Coronary artery (tissue), 2 donors: ENCODE measurements at regions not wholly inside any gene's neighbourhood (a gene's known extent, or its start where the extent isn't known, plus 50 kb on each side); places are given as distances from the start of the nearest gene placed in this dataset.
"Not testable (repeated sequence)": the region's sequence is repeated elsewhere in the genome, so short reads cannot be mapped to it uniquely, and the experiment has no call there.

Experiments
- DNase-seq: peaks from one replicate; pipeline ENCODE4 v3.0.0-alpha.2; 2017; ENCODE audit warnings: low spot score
- H3K27ac ChIP-seq, 2 donors: fragments of 200-600 bp; sonication (generic); one replicate each; pipeline ENCODE4 v1.5.1; 2016 to 2019
- H3K4me3 ChIP-seq: fragments of 200-600 bp; sonication (generic); 2 replicates; pipeline ENCODE4 v1.5.1; 2016; ENCODE audit warnings: mild to moderate bottlenecking, moderate library complexity
- TF ChIP-seq, protein P1 (sequence below): fragments of 200-600 bp; sonication (generic); IDR thresholded peaks from one replicate; pipeline ENCODE4 v1.5.1; 2019; ENCODE audit warnings: antibody characterized with exemption

DNA sequence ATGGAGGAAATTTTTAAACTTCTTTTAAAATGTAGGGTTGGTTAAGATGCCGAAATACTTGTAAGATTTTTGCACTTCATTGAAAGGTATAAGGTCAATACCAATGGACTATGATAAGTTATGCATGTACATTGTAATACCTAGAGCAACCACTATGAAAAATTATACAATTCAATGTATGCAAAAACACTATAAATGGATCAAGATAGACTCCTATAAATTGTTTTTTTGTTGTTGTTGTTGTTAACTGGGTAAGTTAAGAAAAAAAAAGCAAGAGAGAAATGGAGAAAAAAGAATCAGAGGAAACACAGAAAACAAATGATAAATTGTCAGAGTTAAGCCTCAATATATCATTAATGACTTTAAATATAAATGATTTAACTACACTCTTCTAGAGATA lies 421.2 kb downstream of the TMEM182 start:
- TF ChIP-seq, protein P1, sequence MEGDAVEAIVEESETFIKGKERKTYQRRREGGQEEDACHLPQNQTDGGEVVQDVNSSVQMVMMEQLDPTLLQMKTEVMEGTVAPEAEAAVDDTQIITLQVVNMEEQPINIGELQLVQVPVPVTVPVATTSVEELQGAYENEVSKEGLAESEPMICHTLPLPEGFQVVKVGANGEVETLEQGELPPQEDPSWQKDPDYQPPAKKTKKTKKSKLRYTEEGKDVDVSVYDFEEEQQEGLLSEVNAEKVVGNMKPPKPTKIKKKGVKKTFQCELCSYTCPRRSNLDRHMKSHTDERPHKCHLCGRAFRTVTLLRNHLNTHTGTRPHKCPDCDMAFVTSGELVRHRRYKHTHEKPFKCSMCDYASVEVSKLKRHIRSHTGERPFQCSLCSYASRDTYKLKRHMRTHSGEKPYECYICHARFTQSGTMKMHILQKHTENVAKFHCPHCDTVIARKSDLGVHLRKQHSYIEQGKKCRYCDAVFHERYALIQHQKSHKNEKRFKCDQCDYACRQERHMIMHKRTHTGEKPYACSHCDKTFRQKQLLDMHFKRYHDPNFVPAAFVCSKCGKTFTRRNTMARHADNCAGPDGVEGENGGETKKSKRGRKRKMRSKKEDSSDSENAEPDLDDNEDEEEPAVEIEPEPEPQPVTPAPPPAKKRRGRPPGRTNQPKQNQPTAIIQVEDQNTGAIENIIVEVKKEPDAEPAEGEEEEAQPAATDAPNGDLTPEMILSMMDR = no peak
- no peak overlapping the region for H3K4me3 ChIP-seq
- H3K27ac ChIP-seq = no peak overlapping the region
- no peak for DNase-seq

DNA sequence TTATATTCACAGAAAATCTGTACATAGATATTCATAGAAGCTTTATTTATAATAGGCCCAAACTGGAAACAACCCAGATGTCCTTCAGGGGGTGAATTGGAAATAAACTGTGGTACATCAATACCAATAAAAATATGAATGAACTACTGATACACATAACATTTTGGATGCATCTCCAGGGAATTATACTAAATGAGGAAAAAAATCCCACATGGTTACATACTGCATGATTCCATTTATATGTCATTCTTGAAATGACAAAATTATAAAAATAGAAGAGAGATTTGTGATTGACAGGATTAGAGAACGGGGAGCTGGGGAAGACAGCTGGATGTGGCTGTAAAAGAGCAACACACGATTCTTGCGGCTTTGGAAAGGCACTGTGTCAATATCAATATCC lies 435.0 kb downstream of the TMEM182 start:
- TF ChIP-seq, protein P1 = no peak
- no peak overlapping the region for H3K4me3 ChIP-seq
- no peak for DNase-seq
- H3K27ac ChIP-seq = no peak overlapping the region

DNA sequence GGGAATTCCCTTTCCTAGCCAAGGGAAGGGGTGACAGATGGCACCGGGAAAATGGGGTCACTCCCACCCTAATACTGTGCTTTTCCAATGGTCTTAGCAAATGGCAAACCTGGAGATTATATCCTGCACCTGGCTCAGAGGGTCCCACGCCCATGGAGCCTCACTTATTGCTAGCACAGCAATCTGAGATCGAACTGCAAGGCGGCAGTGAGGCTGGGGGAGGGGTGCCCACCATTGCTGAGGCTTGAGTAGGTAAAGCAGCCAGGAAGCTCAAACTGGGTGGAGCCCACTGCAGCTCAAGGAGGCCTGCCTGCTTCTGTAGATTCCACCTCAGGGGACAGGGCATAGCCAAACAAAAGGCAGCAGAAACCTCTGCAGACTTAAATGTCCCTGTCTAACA lies 438.9 kb downstream of the TMEM182 start:
- H3K4me3 ChIP-seq, H3K27ac ChIP-seq, DNase-seq: not testable (repeated sequence)

DNA sequence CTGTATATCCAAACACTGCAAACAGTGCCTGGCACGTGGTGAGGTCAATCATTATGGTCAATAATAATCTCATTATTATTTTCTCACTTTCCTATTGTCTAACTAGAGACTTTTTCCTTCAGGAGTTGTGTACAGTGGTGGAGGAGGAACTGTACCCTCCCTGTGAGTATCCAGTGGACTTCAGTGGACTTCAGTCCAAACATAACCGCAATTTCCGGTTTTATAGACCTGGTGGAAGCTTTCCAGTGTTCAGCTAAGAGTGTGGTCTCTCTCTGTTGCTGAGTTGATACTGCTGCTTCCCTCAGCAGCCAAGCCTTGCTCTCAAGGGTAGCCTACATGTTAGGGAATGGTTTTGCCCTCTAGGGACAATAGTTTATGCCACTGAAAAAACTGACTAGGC lies 447.1 kb downstream of the TMEM182 start:
- Histone ChIP-seq H3K27ac (no peak overlapping the region), H3K4me3 (no peak overlapping the region)
- no peak for DNase-seq
- TF ChIP-seq, protein P1 = no peak

DNA sequence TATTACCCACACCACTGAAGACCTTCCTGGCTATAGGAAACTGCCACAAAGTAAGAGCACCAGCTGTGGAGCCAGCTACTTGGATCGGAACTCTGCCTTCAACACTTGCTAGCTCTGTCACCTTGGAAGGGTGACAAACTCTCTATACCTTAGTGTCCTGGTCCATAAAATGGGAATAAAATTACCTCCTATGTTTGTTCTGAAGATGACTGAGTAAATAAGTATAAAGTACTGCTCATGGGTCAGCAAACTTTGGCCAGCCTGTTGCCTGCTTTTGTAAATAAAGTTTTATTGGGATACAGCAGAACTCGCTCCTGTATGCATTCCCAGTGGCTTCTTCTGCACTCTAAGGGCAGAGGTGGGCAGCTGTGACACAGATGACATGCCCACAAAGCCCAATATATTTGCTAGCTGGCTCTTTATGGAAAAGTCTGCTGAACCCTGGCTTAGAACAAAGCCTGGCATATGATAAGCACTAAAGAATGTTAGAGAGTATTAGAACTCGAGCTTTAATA lies 451.3 kb downstream of the TMEM182 start:
- DNase-seq = no peak
- no peak overlapping the region for H3K4me3 ChIP-seq
- TF ChIP-seq, protein P1 = no peak
- no peak overlapping the region for H3K27ac ChIP-seq

DNA sequence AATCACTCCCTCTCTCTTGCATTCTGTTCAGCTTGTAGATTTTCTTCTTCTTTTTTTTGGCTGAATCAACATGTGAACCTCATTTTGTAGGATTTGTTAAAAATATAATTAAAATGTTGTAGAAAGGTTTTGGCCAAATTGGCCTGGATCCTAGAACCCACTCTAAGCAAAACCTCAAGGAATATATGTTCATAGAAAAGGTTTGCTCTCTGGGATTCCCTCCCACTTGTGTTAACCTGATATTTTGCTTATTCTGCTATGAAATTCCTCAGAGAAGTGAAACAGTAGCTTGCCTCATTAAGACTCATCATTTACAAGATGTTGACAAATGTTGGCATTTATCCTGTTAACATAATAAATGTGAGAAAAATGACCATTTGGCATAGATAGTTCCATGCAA lies 456.7 kb downstream of the TMEM182 start:
- TF ChIP-seq, protein P1 = no peak
- H3K4me3 ChIP-seq = no peak overlapping the region
- no peak for DNase-seq
- no peak overlapping the region for H3K27ac ChIP-seq

DNA sequence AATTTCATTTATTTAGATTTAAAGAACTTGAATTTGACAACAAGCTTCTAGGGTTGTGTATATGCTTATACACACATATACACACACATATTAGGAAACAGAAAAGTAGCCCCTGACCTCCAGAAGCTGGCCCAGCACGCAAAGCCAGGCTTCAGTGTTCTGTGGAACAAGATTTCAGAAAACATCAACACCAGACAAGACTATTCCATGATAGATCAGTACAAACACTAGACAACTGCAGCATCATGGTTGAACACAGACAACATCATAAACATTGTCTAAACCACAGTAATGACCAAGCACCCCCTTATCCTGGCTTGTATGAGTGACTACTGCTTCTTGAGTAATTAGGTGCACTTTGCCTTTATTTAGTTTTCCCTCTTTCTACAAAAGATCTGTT lies 457.6 kb downstream of the TMEM182 start:
- no peak overlapping the region for H3K27ac ChIP-seq

More for the DNA sequence above, 457.6 kb downstream of the TMEM182 start:
- no peak for DNase-seq
- TF ChIP-seq, protein P1 = no peak
- no peak overlapping the region for H3K4me3 ChIP-seq
